Suppressor macrophage treated with lipopolysaccharide for 4 hours (primary cell): ENCODE measurements at regions not wholly inside any gene's neighbourhood (a gene's known extent, or its start where the extent isn't known, plus 50 kb on each side); places are given as distances from the start of the nearest gene placed in this dataset.
"Not testable (repeated sequence)": the region's sequence is repeated elsewhere in the genome, so short reads cannot be mapped to it uniquely, and the experiment has no call there.

Source experiments
- DNase-seq: peaks from one replicate; pipeline ENCODE4 v3.0.0-alpha.2; 2020

- DNase-seq = no peak
Measured at GRCh38 chr5:99105216-99105615, 176.4 kb upstream of the CHD1 start.

DNA sequence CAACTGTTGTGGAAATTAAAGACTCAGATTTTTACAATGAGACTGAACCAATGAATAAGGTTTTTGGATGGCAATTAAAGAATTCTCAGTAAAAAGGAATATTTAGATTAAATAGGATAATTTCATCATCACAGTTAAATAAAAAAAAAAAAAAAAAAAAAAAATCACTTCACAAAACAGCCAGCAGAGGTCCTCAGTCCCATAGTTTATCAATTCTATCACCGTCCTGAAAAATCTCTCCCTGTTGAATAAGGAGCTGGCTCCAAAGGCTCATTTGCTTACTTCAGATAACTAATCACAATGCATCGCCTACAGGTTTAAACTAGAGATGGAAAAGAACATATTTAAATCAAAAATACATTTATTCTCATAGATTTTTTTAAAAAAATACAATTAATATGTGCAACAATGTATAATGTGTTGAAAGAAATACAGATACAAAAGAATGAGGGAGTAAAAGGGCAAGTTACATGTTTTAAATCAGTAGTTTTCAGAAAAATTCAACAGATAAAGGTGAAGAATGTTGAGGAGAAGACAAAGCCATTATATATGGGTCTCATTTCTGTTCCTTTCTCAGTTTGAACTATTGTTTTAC, 175.8 kb upstream of the CHD1 start:
- peak; percentile 57 for DNase-seq

GRCh38 chr5:99102073-99102697, 173.4 kb upstream of the CHD1 start:
- DNase-seq = no peak

GRCh38 chr5:99099691-99100090, 170.9 kb upstream of the CHD1 start:
- no peak for DNase-seq

GRCh38 chr5:99089822-99090549, 161.2 kb upstream of the CHD1 start:
- no peak for DNase-seq

DNA sequence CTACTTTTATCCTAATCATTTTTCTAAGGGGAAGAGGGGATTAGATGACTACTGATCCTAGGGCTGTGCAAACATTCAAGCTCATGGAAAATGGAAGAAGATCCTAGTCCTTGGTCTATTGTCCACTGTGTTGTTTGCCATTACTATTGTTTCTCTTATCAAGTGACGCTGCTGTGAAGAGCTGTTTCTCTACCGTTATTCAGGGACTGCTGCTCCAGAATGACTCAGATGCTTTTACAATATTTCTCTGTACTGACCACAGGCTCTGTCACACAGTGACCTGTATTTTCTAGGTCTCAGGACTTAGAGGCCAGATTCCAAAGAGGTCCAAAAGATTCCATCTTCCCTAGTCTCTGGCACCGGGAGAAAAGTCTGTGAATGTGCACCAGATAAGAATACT, 159.5 kb upstream of the CHD1 start:
- no peak for DNase-seq

DNA sequence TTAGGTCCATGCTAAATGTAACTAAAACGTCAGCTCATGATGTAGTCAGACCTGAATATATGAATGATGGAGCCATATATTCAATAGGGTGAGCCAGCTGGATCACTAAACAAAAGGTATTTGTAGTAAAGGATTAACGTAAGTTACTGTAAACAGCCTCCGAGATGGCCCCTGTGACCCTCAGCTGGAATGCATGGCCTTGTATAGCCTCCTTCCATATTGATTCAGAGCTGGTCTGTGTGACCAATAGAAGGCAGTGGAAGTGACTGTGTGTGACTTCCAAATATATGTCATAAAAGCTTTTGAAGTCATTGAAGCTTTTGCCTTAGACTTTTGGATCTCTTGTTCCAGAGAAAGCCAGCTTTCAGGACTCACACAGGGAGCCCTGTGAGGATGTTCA, 154.4 kb upstream of the CHD1 start:
- no peak for DNase-seq

GRCh38 chr5:99081711-99082110, 152.9 kb upstream of the CHD1 start:
- no peak for DNase-seq

DNA sequence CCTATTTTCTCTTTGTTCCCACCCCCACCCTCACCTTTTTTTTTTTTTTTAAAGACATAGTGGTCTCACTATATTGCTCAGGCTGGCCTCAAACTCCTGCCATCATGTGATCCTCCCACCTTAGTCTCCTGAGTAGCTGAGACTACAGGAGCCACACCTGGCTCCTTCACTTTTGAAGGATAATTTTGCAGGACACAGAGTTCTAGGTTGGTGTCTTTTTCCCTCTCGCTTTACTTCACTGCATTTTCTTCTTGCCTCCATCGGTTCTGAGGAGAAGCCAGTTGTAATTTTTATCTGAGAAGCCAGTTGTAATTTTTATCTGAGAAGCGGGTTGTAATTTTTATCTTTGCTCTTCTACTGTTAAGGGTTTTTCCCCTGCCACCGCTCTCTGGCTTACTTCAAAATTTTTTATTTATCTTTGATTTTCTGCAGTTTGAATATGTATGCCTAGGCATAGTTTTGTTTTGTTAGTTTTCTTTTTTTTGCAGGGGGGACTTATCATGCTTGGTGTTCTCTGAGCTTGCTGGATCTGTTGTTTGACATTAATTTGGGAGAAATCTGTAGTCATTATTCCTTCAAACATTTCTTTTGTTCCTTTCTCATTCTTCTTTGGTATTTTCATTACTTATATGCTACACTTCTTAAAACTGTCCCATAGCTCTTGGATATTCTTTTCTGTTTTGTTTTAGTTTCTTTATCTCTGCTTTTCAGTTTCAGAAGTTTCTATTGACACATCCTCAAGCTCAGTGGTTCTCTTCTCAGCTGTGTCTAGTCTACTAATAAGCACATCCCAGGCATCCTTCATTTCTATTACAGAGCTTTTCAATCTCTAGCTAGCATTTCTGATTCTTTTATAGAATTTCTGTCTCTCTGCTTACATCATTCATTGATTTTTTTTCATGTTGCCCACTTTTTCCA, 148.2 kb upstream of the CHD1 start:
- no peak for DNase-seq

GRCh38 chr5:99072846-99073245, 144.0 kb upstream of the CHD1 start:
- no peak for DNase-seq

- DNase-seq = no peak
Measured at GRCh38 chr5:99070822-99071221, 142.0 kb upstream of the CHD1 start.

DNA sequence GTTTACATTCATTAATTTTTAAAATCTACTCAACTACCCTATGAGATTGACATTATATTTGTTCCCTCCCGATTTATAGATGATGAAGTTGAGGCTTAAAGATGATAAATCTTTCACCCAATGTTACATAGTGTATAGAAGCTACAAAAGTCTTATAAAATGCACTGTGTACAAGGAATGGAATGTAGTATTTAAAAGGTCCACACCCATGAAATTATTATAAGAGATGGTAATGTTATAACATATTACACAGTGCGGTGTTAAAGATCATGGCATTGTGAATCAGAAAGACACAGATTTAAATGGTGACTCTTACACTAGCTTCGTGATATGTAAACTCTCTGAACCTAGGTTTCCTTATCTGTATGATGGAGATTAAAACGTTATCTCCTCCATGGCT, 141.6 kb upstream of the CHD1 start:
- DNase-seq = no peak

DNA sequence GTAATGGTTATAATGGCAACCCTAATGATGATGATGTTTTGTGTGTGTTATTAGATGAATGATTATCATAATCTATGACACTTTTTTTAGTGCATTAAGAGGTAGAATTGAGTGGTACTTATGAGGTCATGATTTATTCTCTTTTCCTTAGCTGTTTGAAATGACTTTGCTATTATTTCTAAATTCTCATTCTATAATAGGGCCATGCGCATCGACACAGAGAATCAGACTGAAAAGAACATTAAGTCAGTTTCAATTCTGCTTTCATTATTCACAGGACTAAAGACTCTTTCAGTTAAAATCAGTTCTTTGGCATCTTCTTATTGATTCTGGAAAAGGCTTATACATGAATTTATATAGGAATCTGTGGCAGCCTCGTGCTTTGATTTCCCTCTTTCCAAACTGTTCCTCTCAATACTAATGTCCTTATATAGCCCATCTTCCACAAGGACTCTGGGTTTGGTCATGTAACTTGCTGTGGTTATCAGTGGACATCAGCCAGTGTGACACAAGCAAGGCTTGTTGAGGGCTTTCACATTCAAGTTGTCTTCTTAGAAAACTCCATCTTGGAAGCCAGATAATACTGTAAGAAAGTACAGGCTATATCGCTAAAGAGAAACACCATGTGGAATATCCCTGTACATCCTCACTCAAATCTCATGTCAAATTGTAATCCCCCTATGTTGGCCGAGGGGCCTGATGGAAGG, 140.3 kb upstream of the CHD1 start:
- no peak for DNase-seq

DNA sequence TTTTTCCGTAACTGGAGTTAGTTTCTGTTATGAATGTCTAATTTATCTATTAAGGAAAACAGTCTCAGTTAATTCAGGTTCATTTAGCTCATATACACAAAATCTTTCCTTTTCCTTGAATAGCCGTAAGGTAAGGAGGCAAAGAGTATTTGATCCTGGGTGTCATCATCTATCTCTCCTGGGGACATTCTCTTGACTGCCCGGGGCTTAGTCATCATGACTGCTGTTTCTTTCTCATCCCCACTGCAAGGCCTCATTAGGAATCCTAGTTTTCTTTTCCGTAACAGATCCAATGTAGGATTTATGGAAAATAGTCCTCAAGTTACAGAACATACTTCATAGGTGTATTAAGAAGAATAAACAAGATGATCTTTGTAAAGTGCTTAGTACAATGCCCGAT, 134.9 kb upstream of the CHD1 start:
- no peak for DNase-seq

DNA sequence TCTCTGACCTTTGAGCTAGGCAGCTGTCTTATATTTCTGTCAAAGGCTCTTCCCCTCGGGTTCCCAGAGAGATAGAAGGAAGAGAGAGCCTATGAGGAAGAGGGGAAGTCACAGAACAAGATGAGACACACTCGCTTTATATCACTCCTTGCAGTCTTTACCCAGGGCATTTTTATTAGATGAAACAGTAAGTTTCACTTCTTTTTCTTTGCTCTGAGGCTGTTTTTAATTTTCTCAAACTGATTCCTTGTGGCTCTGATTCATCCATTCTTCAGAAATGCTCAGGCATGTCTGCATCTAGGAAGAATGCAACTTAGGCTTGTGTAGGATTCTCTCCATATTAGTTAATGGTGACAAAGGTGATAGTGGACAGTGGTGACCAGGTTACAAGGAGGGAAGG, 132.9 kb upstream of the CHD1 start:
- peak; percentile 69 for DNase-seq

- DNase-seq = peak; percentile 5
Measured at GRCh38 chr5:99061299-99061698, 132.5 kb upstream of the CHD1 start.

DNA sequence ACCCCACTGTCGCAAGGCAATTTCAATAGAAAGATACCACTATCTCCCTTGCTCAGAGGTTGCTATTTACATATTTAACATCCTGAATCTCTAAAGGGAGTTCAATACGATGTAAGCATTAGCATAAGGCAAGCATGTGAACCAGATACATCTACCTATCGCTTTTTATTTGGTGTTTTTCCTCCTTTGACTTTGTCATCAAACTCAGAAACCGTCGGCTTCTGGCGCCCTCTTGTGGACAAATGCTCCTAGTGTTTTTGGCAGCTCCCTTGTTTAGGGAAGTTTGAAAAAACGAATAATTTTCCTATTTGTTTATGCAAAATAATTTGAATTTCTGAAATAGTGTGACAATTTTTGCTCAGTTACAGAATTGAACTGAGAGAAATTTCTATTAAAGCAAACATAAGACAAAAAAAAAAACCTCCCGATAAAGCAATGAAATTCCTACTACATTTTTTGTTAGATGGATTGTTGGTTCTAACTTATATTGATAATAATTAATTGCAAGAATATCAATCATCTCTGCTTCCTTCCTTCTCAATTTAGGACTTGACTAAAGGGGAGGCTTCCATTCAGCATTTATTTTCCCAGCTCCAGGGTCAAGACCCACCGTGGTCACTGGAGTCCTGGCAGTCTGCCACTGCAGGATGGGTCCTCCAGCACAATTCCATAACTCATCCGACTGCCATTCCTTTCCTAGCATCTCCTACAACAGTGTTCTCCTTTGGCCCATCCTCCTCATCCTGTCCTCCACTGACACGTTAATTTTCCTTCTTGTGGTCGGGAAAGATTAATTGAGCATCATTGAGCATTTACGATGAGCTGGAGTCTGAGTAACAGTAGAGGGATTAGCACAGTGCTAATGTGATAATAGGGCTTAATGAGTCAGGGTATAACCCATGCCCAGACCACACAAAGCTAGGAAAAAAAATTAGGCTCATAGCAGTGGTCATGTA, 131.8 kb upstream of the CHD1 start:
- peak; percentile 85 for DNase-seq

GRCh38 chr5:99059685-99060084, 130.9 kb upstream of the CHD1 start:
- no peak for DNase-seq

DNA sequence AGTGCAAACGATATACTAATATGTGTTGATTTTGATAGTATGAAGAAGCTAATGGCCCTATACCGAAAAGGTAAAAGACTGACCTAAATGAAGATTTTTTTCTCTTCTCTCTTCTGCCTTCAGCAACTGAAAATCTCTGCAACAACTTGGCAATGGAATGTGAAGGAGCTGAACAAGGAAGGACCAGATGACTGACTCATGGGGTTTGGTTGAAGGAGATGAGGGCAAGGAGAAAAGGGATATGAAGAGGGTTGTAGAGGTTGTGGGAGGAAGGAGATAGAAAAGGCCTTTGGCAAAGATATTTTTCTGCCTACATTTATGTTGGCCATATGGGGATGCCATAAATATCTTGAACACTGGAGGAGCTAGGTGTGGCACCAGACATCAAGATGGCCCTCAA, 129.7 kb upstream of the CHD1 start:
- DNase-seq = no peak

GRCh38 chr5:99054972-99055371, 126.2 kb upstream of the CHD1 start:
- DNase-seq = no peak

- DNase-seq = no peak
Measured at GRCh38 chr5:99045871-99046270, 117.1 kb upstream of the CHD1 start.

GRCh38 chr5:99043257-99043656, 114.5 kb upstream of the CHD1 start:
- not testable (repeated sequence) for DNase-seq
